Psoas muscle (tissue), 7 donors: ENCODE measurements at regions not wholly inside any gene's neighbourhood (a gene's known extent, or its start where the extent isn't known, plus 50 kb on each side); places are given as distances from the start of the nearest gene placed in this dataset.

Experiments used
- ATAC-seq, 4 donors: fragments of 200-7000 bp; cut with Tn5 transposase; one replicate each; pipeline ENCODE4 v1.9.1; 2020; ENCODE audit warnings: moderate library complexity in 3 of 4, mild to moderate bottlenecking in 2 of 4
- DNase-seq, 2 donors: peaks; one replicate each; pipeline ENCODE4 v3.0.0-alpha.2; 2020
- H3K27ac ChIP-seq: fragments of 200-600 bp; one replicate; pipeline ENCODE4 v1.8.0; 2022
- H3K27me3 ChIP-seq, 3 donors: fragments of 200-600 bp in 1 of 3; one replicate each; pipeline versions ENCODE4 v1.6.1 to v1.8.0; 2013 to 2022; ENCODE audit warnings: low read length in 2 of 3, mild to moderate bottlenecking in 2 of 3, moderate library complexity in 1 of 3; ENCODE audit not compliant: insufficient read depth in 3 of 3
- H3K36me3 ChIP-seq, 2 donors: fragments of 200-600 bp in 1 of 2; one replicate each; pipeline versions ENCODE4 v1.6.1 to v1.8.0; 2013 to 2022; ENCODE audit warnings: low read depth in 1 of 2, mild to moderate bottlenecking in 1 of 2, moderate library complexity in 1 of 2; ENCODE audit not compliant: insufficient read depth in 1 of 2
- H3K4me1 ChIP-seq: fragments of 200-600 bp; one replicate; pipeline ENCODE4 v1.8.0; 2022
- H3K4me3 ChIP-seq: fragments of 200-600 bp; one replicate; pipeline ENCODE4 v1.8.0; 2022; ENCODE audit warnings: mild to moderate bottlenecking
- H3K9me3 ChIP-seq: fragments of 200-600 bp; one replicate; pipeline ENCODE4 v1.8.0; 2022
- CTCF ChIP-seq: fragments of 200-600 bp; IDR thresholded peaks from one replicate; pipeline ENCODE4 v1.8.0; 2022; ENCODE audit warnings: antibody characterized with exemption
- WGBS, 3 donors: extraction: QIAGEN DNeasy Blood & Tissue Kit; methylation state at CpG; one replicate each; pipeline versions ENCODE4 v1.1.6 to v1.1.7; 2013; 5-methylcytosine and 5-hydroxymethylcytosine counted together
- intact Hi-C, 2 donors: fragments of 100-400 bp; cut with DNase I; formaldehyde crosslinking; loops; one replicate each; pipeline versions ENCODE4 v1.11.0 to v1.14.2; 2022
- donor health status: healthy with polysubstance abuse.
- donor health status: DM: no; HTN: no; CAD: no; lungs with moderate emphysema.
- donor health status: Bipolar disorder and iron deficiency.
- donor health status: healthy.
- donor health status: DM: yes; HTN: yes; CAD: no.
- donor health status: DM: no; HTN: no; CAD: no.
- donor health status: DM: yes; HTN: yes; CAD: no.

GRCh38 chr10:20953120-20953519 is 56.0 kb upstream of the NEBL start:
- intact Hi-C loops = no loop called here
- no peaks in the 10 kb centered on the region for H3K36me3 ChIP-seq
- H3K9me3 ChIP-seq = no peaks in the 10 kb centered on the region
- no peaks in the 10 kb centered on the region for H3K4me1 ChIP-seq
- no peaks in the 10 kb centered on the region for H3K27me3 ChIP-seq
- H3K27ac ChIP-seq = no peak overlapping the region
- WGBS, 3 donors = 85 to 92% (median 89%) methylated on average over 3 of the region's 3 CpGs
- H3K4me3 ChIP-seq = no peak overlapping the region
- DNase-seq = no peak
- no peak for ATAC-seq
- no peak for TF ChIP-seq CTCF

- intact Hi-C loops = no loop called here
- Histone ChIP-seq H3K9me3 (no peaks in the 10 kb centered on the region), H3K4me3 (no peak overlapping the region), H3K27ac (no peak overlapping the region), H3K27me3 (no peaks in the 10 kb centered on the region), H3K4me1 (no peaks in the 10 kb centered on the region), H3K36me3 (no peaks in the 10 kb centered on the region)
- ATAC-seq (no peak), DNase-seq (no peak)
- no peak for TF ChIP-seq CTCF
- 81 to 88% (median 85%) methylated on average over 6 of the region's 6 CpGs for WGBS, 3 donors
Measured at GRCh38 chr10:20949967-20950366, 52.9 kb upstream of the NEBL start.

- 43 to 54% (median 44%) methylated on average over 7 of the region's 7 CpGs for WGBS, 3 donors
Measured at GRCh38 chr10:20948686-20949327, 51.7 kb upstream of the NEBL start.

More at GRCh38 chr10:20948686-20949327, 51.7 kb upstream of the NEBL start:
- H3K9me3 ChIP-seq = no peaks in the 10 kb centered on the region
- no peaks in the 10 kb centered on the region for H3K36me3 ChIP-seq
- intact Hi-C loops = no loop called here
- no peaks in the 10 kb centered on the region for H3K27me3 ChIP-seq
- no peaks in the 10 kb centered on the region for H3K4me1 ChIP-seq
- ATAC-seq = no peak
- no peak overlapping the region for H3K27ac ChIP-seq
- H3K4me3 ChIP-seq = no peak overlapping the region
- TF ChIP-seq CTCF = no peak
- DNase-seq = no peak
